Panc1 (cell line): ENCODE measurements at regions not wholly inside any gene's neighbourhood (a gene's known extent, or its start where the extent isn't known, plus 50 kb on each side); places are given as distances from the start of the nearest gene placed in this dataset.

Source experiments
- ATAC-seq: fragments of 200-7000 bp; cut with Tn5 transposase; 2 replicates; pipeline ENCODE4 v1.9.1; 2020; ENCODE audit warnings: mild to moderate bottlenecking, moderate library complexity
- BruUV-seq: library from RNA; stranded (reverse); fragments of 400-500 nt; replicated peaks from 2 replicates; lab custom pipeline; 2021; lab: Mats Ljungman, UMichigan
- CTCF ChIA-PET: fragments of 300-600 bp; sonication (Branson Sonifier 250); formaldehyde crosslinking; loops from one replicate; lab custom pipeline; 2022; ENCODE audit warnings: antibody characterized with exemption; lab: Charles Lee
- POLR2A ChIA-PET: fragments of 300-600 bp; sonication (Branson Sonifier 250); formaldehyde crosslinking; loops from one replicate; lab custom pipeline; 2022; ENCODE audit warnings: antibody characterized with exemption; lab: Charles Lee
- DNase-seq: peaks from one replicate; pipeline ENCODE4 v3.0.0-alpha.2; 2010; ENCODE audit warnings: low read depth, low spot score
- H3K27ac ChIP-seq: 2 replicates; pipeline ENCODE4 v1.5.1; 2011; ENCODE audit warnings: mild to moderate bottlenecking, low read length, inconsistent platforms
- H3K27me3 ChIP-seq: fragments of 200-500 bp; sonication (Bioruptor generic); 2 replicates; pipeline ENCODE4 v1.6.0; 2014; ENCODE audit warnings: low read length, inconsistent platforms; ENCODE audit not compliant: control insufficient read depth, insufficient read depth
- H3K36me3 ChIP-seq: fragments of 200-500 bp; sonication (Bioruptor generic); 2 replicates; pipeline ENCODE4 v1.5.1; 2014; ENCODE audit warnings: inconsistent platforms, mild to moderate bottlenecking, low read length, moderate library complexity; ENCODE audit not compliant: control insufficient read depth, insufficient read depth
- H3K4me1 ChIP-seq: 2 replicates; pipeline ENCODE4 v1.5.1; 2011; ENCODE audit warnings: inconsistent platforms, mild to moderate bottlenecking, low read length, moderate library complexity; ENCODE audit not compliant: control insufficient read depth, insufficient read depth
- H3K4me3 ChIP-seq, 2 experiments: 2 replicates each; pipeline ENCODE4 v1.5.1; 2011 to 2012; ENCODE audit warnings: low read depth in 2 of 2, low read length in 2 of 2, mild to moderate bottlenecking in 2 of 2, inconsistent platforms in 1 of 2, moderate library complexity in 1 of 2
- H3K9me3 ChIP-seq: fragments of 200-500 bp; sonication (Bioruptor generic); 2 replicates; pipeline ENCODE4 v1.5.1; 2014; ENCODE audit warnings: low read depth, mild to moderate bottlenecking, inconsistent platforms, low read length, moderate library complexity; ENCODE audit not compliant: control insufficient read depth, insufficient read depth
- CTCF ChIP-seq: fragments of 450-650 bp; IDR thresholded peaks from 2 replicates; pipeline ENCODE4 v1.5.1; 2017; ENCODE audit warnings: mild to moderate bottlenecking
- POLR2AphosphoS5 ChIP-seq: IDR thresholded peaks from 2 replicates; pipeline ENCODE4 v1.6.1; 2012; ENCODE audit warnings: mild to moderate bottlenecking, low read depth, low read length, moderate library complexity
- REST ChIP-seq, 2 experiments: IDR thresholded peaks; 2 replicates each; pipeline ENCODE4 v1.6.1; 2011 to 2012; ENCODE audit warnings: low read depth in 2 of 2, control low read depth in 1 of 2, low read length in 1 of 2, mild to moderate bottlenecking in 1 of 2, moderate library complexity in 1 of 2; ENCODE audit not compliant: insufficient read depth in 1 of 2
- SIN3A ChIP-seq: IDR thresholded peaks from 2 replicates; pipeline ENCODE4 v1.6.1; 2012; ENCODE audit warnings: low read depth, mild to moderate bottlenecking, low read length, moderate library complexity, borderline replicate concordance; ENCODE audit not compliant: insufficient read depth
- TCF7L2 ChIP-seq: IDR thresholded peaks from 2 replicates; pipeline ENCODE4 v1.6.1; 2011; ENCODE audit warnings: mild to moderate bottlenecking, low read depth, low read length, inconsistent platforms
- in situ Hi-C: cut with HindIII; loops from 2 replicates; pipeline ENCODE4 v1.10.0; 2016; ENCODE audit warnings: low sequenced_read_pairs, low pct_unique_long_range_greater_than_20kb
- intact Hi-C: fragments of 100-400 bp; cut with micrococcal nuclease; formaldehyde crosslinking; loops from one replicate; pipeline ENCODE4 v1.10.0; 2022; ENCODE audit not compliant: unreplicated experiment

GRCh38 chr5:88388476-88389337 lies 120.1 kb upstream of the TMEM161B start:
- no TSS peak for BruUV-seq
- Histone ChIP-seq H3K36me3 (no peaks in the 10 kb centered on the region), H3K4me3 (no peak overlapping the region), H3K9me3 (no peaks in the 10 kb centered on the region), H3K27me3 (no peaks in the 10 kb centered on the region), H3K4me1 (no peaks in the 10 kb centered on the region), H3K27ac (no peak overlapping the region)
- no peak for TF ChIP-seq SIN3A
- no peak for TF ChIP-seq POLR2AphosphoS5
- no peak for TF ChIP-seq CTCF
- TF ChIP-seq TCF7L2 = no peak
- TF ChIP-seq REST (IDR thresholded peaks at IDR 0.05; ENCODE audit: insufficient read depth in 1 of 2, low read depth in 2 of 2, low read length in 1 of 2) = no peak
- DNase-seq = no peak
- no peak for ATAC-seq
- ChIA-PET CTCF (interaction anchor here (0.6 to 0.7 kb wide), 2 partner anchors 14 to 123 kb away, joined by 5 to 14 read pairs; no protein-coding TSS in a partner anchor), POLR2A (no interaction called here)
- in situ Hi-C loops (no loop called here), intact Hi-C loops (no loop called here)

GRCh38 chr5:88384886-88385285 lies 116.2 kb upstream of the TMEM161B start:
- CTCF ChIA-PET = interaction anchor here (0.7 kb wide), 1 partner anchor 32 kb away, joined by 3 read pairs; no protein-coding TSS in a partner anchor

More at GRCh38 chr5:88384886-88385285, 116.2 kb upstream of the TMEM161B start:
- no peak overlapping the region for H3K27ac ChIP-seq
- H3K36me3 ChIP-seq = no peaks in the 10 kb centered on the region
- no peaks in the 10 kb centered on the region for H3K4me1 ChIP-seq
- no peak overlapping the region for H3K4me3 ChIP-seq
- in situ Hi-C loops = no loop called here
- H3K27me3 ChIP-seq = no peaks in the 10 kb centered on the region
- no peaks in the 10 kb centered on the region for H3K9me3 ChIP-seq
- no TSS peak for BruUV-seq
- intact Hi-C loops = no loop called here
- TF ChIP-seq POLR2AphosphoS5 (no peak), SIN3A (no peak), REST (IDR thresholded peaks at IDR 0.05; ENCODE audit: insufficient read depth in 1 of 2, low read depth in 2 of 2, low read length in 1 of 2) (no peak), TCF7L2 (no peak), CTCF (no peak)
- ATAC-seq (no peak), DNase-seq (no peak)
- POLR2A ChIA-PET = no interaction called here
